Adrenal gland (tissue), 5 donors: ENCODE measurements at regions not wholly inside any gene's neighbourhood (a gene's known extent, or its start where the extent isn't known, plus 50 kb on each side); places are given as distances from the start of the nearest gene placed in this dataset.

Experiments
- CTCF ChIP-seq, 6 experiments: fragments of 450-650 bp in 4 of 6; fragments of 200-600 bp in 2 of 6; sonication (generic) in 1 of 6; IDR thresholded peaks; 1 replicate in 5 of 6; 2 replicates in 1 of 6; pipeline versions ENCODE4 v1.5.1 to v1.8.0; 2016 to 2021; ENCODE audit warnings: antibody characterized with exemption in 6 of 6, mild to moderate bottlenecking in 2 of 6, moderate library complexity in 1 of 6
- POLR2A ChIP-seq, 2 donors: fragments of 450-650 bp; IDR thresholded peaks; one replicate each; pipeline ENCODE4 v1.6.1; 2017; ENCODE audit warnings: antibody characterized with exemption in 2 of 2, mild to moderate bottlenecking in 2 of 2, moderate library complexity in 1 of 2
- donor health status: DM: no; HTN: no; CAD: no.

DNA sequence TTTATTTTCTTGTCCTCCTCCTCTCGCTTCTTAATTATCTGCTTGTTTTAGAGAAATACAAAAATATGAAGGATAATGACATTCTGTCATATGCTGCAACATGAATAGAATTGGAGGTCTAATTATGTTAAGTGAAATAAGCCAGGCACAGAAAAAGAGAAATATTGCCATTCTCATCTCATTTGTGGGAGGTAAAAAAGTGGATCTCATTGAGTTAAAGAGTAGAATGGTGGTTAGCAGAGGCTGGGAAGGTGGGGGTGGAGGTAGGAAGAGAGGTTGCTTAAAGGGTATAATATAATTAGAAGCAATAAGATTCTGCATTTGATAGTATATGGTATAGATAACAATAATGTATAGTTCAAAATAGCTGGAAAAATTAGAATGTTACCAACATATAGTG is 231.3 kb downstream of the JRKL start:
- no peak for TF ChIP-seq POLR2A (IDR thresholded peaks at IDR 0.05)
- TF ChIP-seq CTCF (IDR thresholded peaks at IDR 0.05), result no peak
